Mesenchymal stem cell (in vitro differentiated cells and primary cell): ENCODE measurements at regions not wholly inside any gene's neighbourhood (a gene's known extent, or its start where the extent isn't known, plus 50 kb on each side); places are given as distances from the start of the nearest gene placed in this dataset.
A peak's percentile ranks its signal among the peaks of the same experiment; 100 is the strongest.

ENCODE experiments used
- DNase-seq: peaks from one replicate; pipeline ENCODE4 v3.0.0-alpha.2; 2013
- H2AFZ ChIP-seq: one replicate; pipeline ENCODE4 v1.6.1; 2013; ENCODE audit warnings: low read depth, mild to moderate bottlenecking, control low read depth, inconsistent platforms, low read length, moderate library complexity
- H2AK5ac ChIP-seq: 2 replicates; pipeline ENCODE4 v1.6.1; 2013; ENCODE audit warnings: low read length, moderate library complexity, mild to moderate bottlenecking, inconsistent platforms; ENCODE audit not compliant: severe bottlenecking
- H2BK120ac ChIP-seq: one replicate; pipeline ENCODE4 v1.6.1; 2013; ENCODE audit warnings: low read depth, mild to moderate bottlenecking, inconsistent platforms, low read length, moderate library complexity
- H2BK12ac ChIP-seq, 2 experiments: one replicate each; pipeline ENCODE4 v1.6.1; 2013; ENCODE audit warnings: inconsistent platforms in 2 of 2, low read length in 2 of 2, mild to moderate bottlenecking in 2 of 2, moderate library complexity in 2 of 2, control low read depth in 1 of 2
- H2BK15ac ChIP-seq: one replicate; pipeline ENCODE4 v1.6.1; 2013; ENCODE audit warnings: mild to moderate bottlenecking, low read depth, inconsistent platforms; ENCODE audit not compliant: poor library complexity, severe bottlenecking
- H2BK5ac ChIP-seq: 2 replicates; pipeline ENCODE4 v1.6.1; 2013; ENCODE audit warnings: low read depth, mild to moderate bottlenecking, low read length, control low read depth, inconsistent platforms; ENCODE audit not compliant: poor library complexity, severe bottlenecking
- H3K14ac ChIP-seq, 2 experiments: one replicate each; pipeline ENCODE4 v1.6.1; 2013; ENCODE audit warnings: inconsistent platforms in 2 of 2, low read length in 2 of 2, control low read depth in 1 of 2, mild to moderate bottlenecking in 1 of 2, moderate library complexity in 1 of 2
- H3K18ac ChIP-seq, 2 experiments: one replicate each; pipeline ENCODE4 v1.6.1; 2013; ENCODE audit warnings: inconsistent platforms in 2 of 2, low read length in 2 of 2, control low read depth in 1 of 2, low read depth in 1 of 2, mild to moderate bottlenecking in 1 of 2
- H3K23ac ChIP-seq, 2 experiments: one replicate each; pipeline ENCODE4 v1.6.1; 2013; ENCODE audit warnings: inconsistent platforms in 2 of 2, low read length in 2 of 2, mild to moderate bottlenecking in 2 of 2, moderate library complexity in 2 of 2, control low read depth in 1 of 2
- H3K27ac ChIP-seq: 2 replicates; pipeline ENCODE4 v1.5.1; 2013; ENCODE audit warnings: mild to moderate bottlenecking, moderate library complexity, low read length, control low read depth, inconsistent platforms; ENCODE audit not compliant: poor library complexity, severe bottlenecking
- H3K27me3 ChIP-seq, 2 experiments: 2 replicates each; pipeline versions ENCODE4 v1.6.1 to v1.7.0; 2013; ENCODE audit warnings: low read length in 2 of 2, mild to moderate bottlenecking in 2 of 2, moderate library complexity in 2 of 2, control low read depth in 1 of 2, inconsistent platforms in 1 of 2; ENCODE audit not compliant: control insufficient read depth in 1 of 2, insufficient read depth in 1 of 2
- H3K36me3 ChIP-seq, 2 experiments: 2 replicates each; pipeline versions ENCODE4 v1.6.1 to v1.7.0; 2013; ENCODE audit warnings: low read length in 2 of 2, control low read depth in 1 of 2, inconsistent platforms in 1 of 2, low read depth in 1 of 2, mild to moderate bottlenecking in 1 of 2; ENCODE audit not compliant: insufficient read depth in 2 of 2, control insufficient read depth in 1 of 2
- H3K4ac ChIP-seq, 2 experiments: one replicate each; pipeline ENCODE4 v1.6.1; 2013; ENCODE audit warnings: inconsistent platforms in 2 of 2, low read length in 2 of 2, mild to moderate bottlenecking in 2 of 2, moderate library complexity in 2 of 2, control low read depth in 1 of 2, low read depth in 1 of 2
- H3K4me1 ChIP-seq: 2 replicates; pipeline ENCODE4 v1.6.1; 2013; ENCODE audit warnings: low read depth, low read length, control low read depth; ENCODE audit not compliant: control insufficient read depth, insufficient read depth
- H3K4me2 ChIP-seq: 2 replicates; pipeline ENCODE4 v1.6.1; 2013; ENCODE audit warnings: low read length, mild to moderate bottlenecking, inconsistent platforms; ENCODE audit not compliant: poor library complexity, severe bottlenecking
- H3K4me3 ChIP-seq, 2 experiments: 2 replicates each; pipeline versions ENCODE4 v1.5.1 to v1.7.0; 2013; ENCODE audit warnings: low read length in 2 of 2, mild to moderate bottlenecking in 2 of 2, control low read depth in 1 of 2, low read depth in 1 of 2; ENCODE audit not compliant: insufficient read depth in 1 of 2
- H3K79me1 ChIP-seq: replicated peaks from 2 replicates; pipeline ENCODE4 v1.6.1; 2013; ENCODE audit warnings: mild to moderate bottlenecking, control low read depth, low read length, inconsistent platforms; ENCODE audit not compliant: poor library complexity, severe bottlenecking
- H3K9ac ChIP-seq: 2 replicates; pipeline ENCODE4 v1.7.0; 2013; ENCODE audit warnings: mild to moderate bottlenecking, low read length, moderate library complexity
- H3K9me3 ChIP-seq: 2 replicates; pipeline ENCODE4 v1.7.0; 2013; ENCODE audit warnings: mild to moderate bottlenecking, low read length; ENCODE audit not compliant: control insufficient read depth
- H4K8ac ChIP-seq: one replicate; pipeline ENCODE4 v1.6.1; 2013; ENCODE audit warnings: inconsistent platforms, mild to moderate bottlenecking, low read length, moderate library complexity
- H4K91ac ChIP-seq: one replicate; pipeline ENCODE4 v1.6.1; 2013; ENCODE audit warnings: mild to moderate bottlenecking, low read length, inconsistent platforms
- WGBS: methylation state at CpG from one replicate; pipeline ENCODE4 v1.1.7; 2013; ENCODE audit warnings: mixed read lengths; 5-methylcytosine and 5-hydroxymethylcytosine counted together

- Histone ChIP-seq H3K23ac (no peak overlapping the region), H2AK5ac (no peak overlapping the region), H3K9me3 (no peaks in the 10 kb centered on the region), H2AFZ (no peak overlapping the region), H2BK12ac (no peak overlapping the region), H3K27ac (no peak overlapping the region), H3K4me2 (no peak overlapping the region), H3K18ac (no peak overlapping the region), H2BK120ac (no peak overlapping the region), H3K4ac (no peak overlapping the region), H3K4me3 (no peak overlapping the region), H3K36me3 (no peaks in the 10 kb centered on the region), H3K4me1 (no peaks in the 10 kb centered on the region), H2BK15ac (no peak overlapping the region), H4K8ac (no peak overlapping the region), H3K14ac (no peak overlapping the region), H3K9ac (no peak overlapping the region), H3K27me3 (no peaks in the 10 kb centered on the region), H3K79me1 (no peaks in the 10 kb centered on the region), H4K91ac (no peak overlapping the region), H2BK5ac (no peak overlapping the region)
- no peak for DNase-seq
- 89% methylated on average over 1 of the region's 1 CpG for WGBS
Observed at GRCh38 chr13:62933809-62934208, 1518.2 kb upstream of the PCDH20 start.

- no peak overlapping the region for H3K14ac ChIP-seq
- no peak overlapping the region for H2BK12ac ChIP-seq
- H3K27ac ChIP-seq = no peak overlapping the region
- no peaks in the 10 kb centered on the region for H3K9me3 ChIP-seq
- DNase-seq = no peak
- no peak overlapping the region for H2BK15ac ChIP-seq
- H3K4me2 ChIP-seq = no peak overlapping the region
- no peak overlapping the region for H4K8ac ChIP-seq
- H3K4me1 ChIP-seq = no peaks in the 10 kb centered on the region
- H3K4me3 ChIP-seq = peak overlapping the region in 1 of 2 experiments; percentile 44
- H3K18ac ChIP-seq = no peak overlapping the region
- H3K9ac ChIP-seq = peak overlapping the region; percentile 89
- no peak overlapping the region for H3K4ac ChIP-seq
- no peak overlapping the region for H4K91ac ChIP-seq
- no peak overlapping the region for H3K23ac ChIP-seq
- no CpG with 5 or more reads among the region's 2 CpGs for WGBS
- no peaks in the 10 kb centered on the region for H3K27me3 ChIP-seq
- H2AK5ac ChIP-seq = no peak overlapping the region
- H3K79me1 ChIP-seq = no peaks in the 10 kb centered on the region
- no peak overlapping the region for H2BK120ac ChIP-seq
- H2AFZ ChIP-seq = no peak overlapping the region
- H3K36me3 ChIP-seq = no peaks in the 10 kb centered on the region
- H2BK5ac ChIP-seq = no peak overlapping the region
Observed at GRCh38 chr13:62932256-62932883, 1516.7 kb upstream of the PCDH20 start.

- no peak overlapping the region for H3K18ac ChIP-seq
- WGBS = no CpG with 5 or more reads among the region's 1 CpG
Observed at GRCh38 chr13:62931853-62932252, 1516.2 kb upstream of the PCDH20 start.

GRCh38 chr13:62924395-62924794, 1508.7 kb upstream of the PCDH20 start:
- H2AFZ ChIP-seq = no peak overlapping the region
- H3K14ac ChIP-seq = no peak overlapping the region
- H4K8ac ChIP-seq = no peak overlapping the region
- no peak overlapping the region for H3K4me3 ChIP-seq
- H3K4me1 ChIP-seq = peaks cover 1% of the 10 kb centered on the region
- H3K4ac ChIP-seq = no peak overlapping the region
- H2BK120ac ChIP-seq = no peak overlapping the region
- H3K4me2 ChIP-seq = no peak overlapping the region
- H2BK12ac ChIP-seq = no peak overlapping the region
- H2BK15ac ChIP-seq = no peak overlapping the region
- H3K18ac ChIP-seq = no peak overlapping the region
- no peak overlapping the region for H2BK5ac ChIP-seq
- H2AK5ac ChIP-seq = no peak overlapping the region
- H4K91ac ChIP-seq = no peak overlapping the region
- no peaks in the 10 kb centered on the region for H3K36me3 ChIP-seq
- peaks cover 3% of the 10 kb centered on the region for H3K9me3 ChIP-seq
- H3K27me3 ChIP-seq = no peaks in the 10 kb centered on the region
- H3K27ac ChIP-seq = no peak overlapping the region
- DNase-seq = no peak
- H3K23ac ChIP-seq = no peak overlapping the region
- no peak overlapping the region for H3K9ac ChIP-seq
- no peaks in the 10 kb centered on the region for H3K79me1 ChIP-seq

More at GRCh38 chr13:62931853-62932252, 1516.2 kb upstream of the PCDH20 start:
- H3K27ac ChIP-seq = peak overlapping the region; percentile 38
- no peaks in the 10 kb centered on the region for H3K79me1 ChIP-seq
- no peak overlapping the region for H2BK12ac ChIP-seq
- no peaks in the 10 kb centered on the region for H3K36me3 ChIP-seq
- H4K91ac ChIP-seq = no peak overlapping the region
- H2BK15ac ChIP-seq = no peak overlapping the region
- no peak overlapping the region for H2AK5ac ChIP-seq
- peaks cover 1% of the 10 kb centered on the region for H3K9me3 ChIP-seq
- peak overlapping the region; percentile 89 for H3K9ac ChIP-seq
- H3K4me3 ChIP-seq = peak overlapping the region in 1 of 2 experiments; percentile 44
- no peak overlapping the region for H4K8ac ChIP-seq
- no peak overlapping the region for H3K14ac ChIP-seq
- H2BK5ac ChIP-seq = no peak overlapping the region
- no peak overlapping the region for H3K4me2 ChIP-seq
- no peaks in the 10 kb centered on the region for H3K27me3 ChIP-seq
- H2AFZ ChIP-seq = no peak overlapping the region
- H3K4ac ChIP-seq = no peak overlapping the region
- H3K23ac ChIP-seq = no peak overlapping the region
- H2BK120ac ChIP-seq = no peak overlapping the region
- peak; percentile 66 for DNase-seq
- no peaks in the 10 kb centered on the region for H3K4me1 ChIP-seq
